HG03159 (cell line): ENCODE measurements at regions not wholly inside any gene's neighbourhood (a gene's known extent, or its start where the extent isn't known, plus 50 kb on each side); places are given as distances from the start of the nearest gene placed in this dataset.

ENCODE experiments used
- ATAC-seq: cut with Tn5 transposase; IDR thresholded peaks from one replicate; pipeline ENCODE4 v1.9.1; 2021; ENCODE audit warnings: mild to moderate bottlenecking, moderate library complexity; ENCODE audit not compliant: unreplicated experiment

GRCh38 chr1:221897321-221897721 lies 155.4 kb upstream of the DUSP10 start:
- ATAC-seq = no peak

GRCh38 chr1:221892301-221892830 lies 150.5 kb upstream of the DUSP10 start:
- no peak for ATAC-seq

GRCh38 chr1:221891708-221892107 lies 149.8 kb upstream of the DUSP10 start:
- ATAC-seq = no peak

DNA sequence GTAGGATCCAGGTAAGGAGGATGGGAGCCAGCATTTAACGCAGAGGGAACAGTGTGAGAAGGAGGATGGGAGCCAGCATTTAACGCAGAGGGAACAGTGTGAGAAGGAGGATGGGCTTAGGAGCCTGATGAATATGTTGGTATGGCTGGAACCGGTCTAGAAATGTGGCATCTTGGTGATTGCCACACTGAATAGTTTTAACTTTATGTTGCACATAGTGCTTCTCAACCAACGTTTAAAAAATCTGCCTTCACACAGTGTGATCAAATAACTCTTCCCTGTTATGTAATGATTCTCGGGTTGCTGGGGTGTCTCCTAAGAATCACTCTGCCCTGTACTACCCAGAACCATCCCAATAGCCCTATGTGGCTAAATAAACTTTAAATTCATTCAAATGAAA lies 146.9 kb upstream of the DUSP10 start:
- no peak for ATAC-seq

- no peak for ATAC-seq
Observed at GRCh38 chr1:221888218-221888617, 146.3 kb upstream of the DUSP10 start.

DNA sequence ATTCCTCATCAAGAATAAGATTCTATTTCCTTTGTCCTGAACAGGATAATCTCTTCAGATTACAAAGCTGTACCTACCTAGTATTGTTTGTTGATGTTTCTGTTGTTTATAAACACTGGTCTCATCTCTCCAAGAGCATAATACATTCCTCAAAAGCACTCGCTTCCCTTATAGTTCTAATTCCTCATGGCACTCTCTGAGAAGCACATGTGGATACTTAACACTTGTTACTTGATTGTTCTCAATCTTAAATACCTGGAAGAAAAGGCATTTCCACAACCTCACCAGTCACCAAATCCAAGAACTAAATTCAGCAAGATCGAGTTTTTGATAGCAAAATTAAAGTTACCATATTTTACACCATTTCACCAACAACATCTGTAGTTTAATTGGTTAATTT lies 145.9 kb upstream of the DUSP10 start:
- no peak for ATAC-seq

- no peak for ATAC-seq
Observed at GRCh38 chr1:221887415-221887746, 145.5 kb upstream of the DUSP10 start.

GRCh38 chr1:221886743-221887414 lies 145.0 kb upstream of the DUSP10 start:
- ATAC-seq = no peak

DNA sequence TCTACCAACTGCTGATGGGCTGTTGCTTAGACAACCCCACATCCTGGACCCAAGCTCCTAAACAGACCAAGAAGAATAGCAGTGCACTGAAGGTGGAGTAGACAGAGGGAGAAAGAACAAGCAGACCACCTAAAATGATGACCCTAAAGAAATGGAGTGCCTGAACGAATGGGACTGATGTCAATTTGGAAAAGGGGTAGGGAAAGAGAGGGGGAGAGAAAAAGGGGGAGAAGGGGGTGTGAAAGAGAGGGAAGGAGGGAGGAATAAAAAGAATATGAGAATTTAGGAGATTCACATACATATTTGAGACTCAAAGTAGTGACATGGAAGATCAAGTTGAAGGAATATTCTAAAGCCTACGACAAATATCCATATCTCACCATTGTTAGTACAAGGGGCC lies 144.4 kb upstream of the DUSP10 start:
- no peak for ATAC-seq

GRCh38 chr1:221884821-221885220 lies 142.9 kb upstream of the DUSP10 start:
- ATAC-seq = no peak

DNA sequence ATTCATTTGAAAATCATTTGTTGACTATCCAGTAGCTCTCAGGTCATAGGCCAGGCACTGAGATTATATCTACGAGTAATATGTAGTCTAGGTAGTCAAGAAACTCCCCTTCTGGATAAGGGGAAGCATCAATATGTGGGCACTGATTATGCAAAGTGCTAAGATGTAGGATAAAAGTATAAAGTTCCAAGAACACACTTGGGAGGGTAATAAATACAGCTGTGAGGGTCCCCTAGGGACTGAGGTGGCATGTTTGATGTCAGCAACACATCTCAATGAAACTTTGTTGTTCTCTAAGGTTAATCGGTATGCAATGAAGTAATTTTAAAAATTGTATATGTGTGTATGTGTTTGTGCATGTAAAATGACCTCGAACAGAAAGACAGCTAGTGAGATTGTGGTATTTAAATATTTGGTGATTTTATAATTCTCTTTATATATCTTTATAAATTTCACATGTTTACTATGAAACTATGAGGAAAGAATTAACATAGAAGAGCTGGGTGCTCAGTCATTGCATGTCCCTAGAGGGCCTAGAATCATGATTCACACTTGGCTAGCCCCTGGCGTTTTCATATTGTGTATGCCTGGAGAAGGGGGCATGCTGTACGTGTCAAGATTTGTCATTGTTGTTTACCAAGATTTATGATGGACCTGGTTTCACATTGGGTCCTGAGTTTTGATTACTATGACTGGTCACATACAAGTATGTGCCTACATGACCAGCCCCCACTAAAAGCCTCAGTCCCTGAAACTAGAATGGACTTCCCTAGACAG lies 140.1 kb upstream of the DUSP10 start:
- no peak for ATAC-seq

GRCh38 chr1:221880182-221880581 lies 138.3 kb upstream of the DUSP10 start:
- no peak for ATAC-seq

DNA sequence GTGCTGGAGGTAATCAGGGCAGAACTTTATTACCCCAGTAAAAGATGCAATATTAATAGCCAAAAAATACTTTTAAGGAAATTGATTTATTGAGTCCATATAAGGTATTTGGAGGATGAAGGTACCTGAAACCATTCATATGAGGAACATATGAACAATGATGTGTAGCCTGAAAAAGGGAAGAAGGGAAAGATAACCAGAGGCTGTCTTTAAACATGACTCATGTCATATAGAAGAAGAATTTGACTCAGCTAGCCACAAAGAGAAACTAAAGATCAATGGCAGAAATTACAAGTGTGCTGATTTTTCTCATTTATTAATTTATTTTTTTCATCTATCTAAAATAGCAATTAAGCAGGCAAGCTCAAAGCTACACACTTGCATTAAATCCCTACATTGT lies 136.2 kb upstream of the DUSP10 start:
- peak; percentile 82 for ATAC-seq

DNA sequence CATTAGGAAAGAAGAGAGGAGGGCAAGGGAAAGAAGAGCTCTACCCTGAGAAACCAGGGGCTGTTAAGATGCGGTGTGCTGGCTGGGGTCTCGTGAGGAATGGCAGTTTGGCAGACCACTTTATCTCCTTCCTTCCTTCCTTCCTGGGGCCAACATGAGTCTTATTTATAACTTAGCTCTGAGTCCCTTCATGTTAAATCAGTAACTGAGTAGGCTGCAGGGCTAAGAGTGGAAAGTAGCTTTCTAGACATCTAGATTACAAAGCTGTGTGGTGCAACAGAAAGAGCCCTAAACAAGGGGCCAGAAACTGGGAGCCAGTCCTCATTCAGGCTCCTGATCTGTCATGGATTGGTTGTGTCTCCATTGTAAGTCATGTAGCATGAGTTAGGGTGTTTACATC lies 135.4 kb upstream of the DUSP10 start:
- ATAC-seq = no peak

DNA sequence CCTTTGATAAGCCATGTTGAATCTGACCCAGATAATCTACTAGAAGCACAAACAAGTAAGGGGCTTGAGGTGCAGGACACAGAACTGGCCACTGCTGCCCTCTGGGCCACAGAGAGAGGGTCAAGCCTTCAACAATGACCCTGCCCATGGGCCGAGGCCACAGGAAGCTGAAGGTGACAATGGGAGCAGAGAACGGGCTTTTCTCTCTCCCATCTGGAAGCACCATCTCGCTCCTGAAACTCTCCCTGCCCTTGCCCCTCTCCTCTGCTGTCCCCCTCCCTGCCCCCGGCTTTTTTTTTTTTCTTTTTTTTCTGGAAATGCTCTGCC lies 133.1 kb upstream of the DUSP10 start:
- ATAC-seq = no peak

DNA sequence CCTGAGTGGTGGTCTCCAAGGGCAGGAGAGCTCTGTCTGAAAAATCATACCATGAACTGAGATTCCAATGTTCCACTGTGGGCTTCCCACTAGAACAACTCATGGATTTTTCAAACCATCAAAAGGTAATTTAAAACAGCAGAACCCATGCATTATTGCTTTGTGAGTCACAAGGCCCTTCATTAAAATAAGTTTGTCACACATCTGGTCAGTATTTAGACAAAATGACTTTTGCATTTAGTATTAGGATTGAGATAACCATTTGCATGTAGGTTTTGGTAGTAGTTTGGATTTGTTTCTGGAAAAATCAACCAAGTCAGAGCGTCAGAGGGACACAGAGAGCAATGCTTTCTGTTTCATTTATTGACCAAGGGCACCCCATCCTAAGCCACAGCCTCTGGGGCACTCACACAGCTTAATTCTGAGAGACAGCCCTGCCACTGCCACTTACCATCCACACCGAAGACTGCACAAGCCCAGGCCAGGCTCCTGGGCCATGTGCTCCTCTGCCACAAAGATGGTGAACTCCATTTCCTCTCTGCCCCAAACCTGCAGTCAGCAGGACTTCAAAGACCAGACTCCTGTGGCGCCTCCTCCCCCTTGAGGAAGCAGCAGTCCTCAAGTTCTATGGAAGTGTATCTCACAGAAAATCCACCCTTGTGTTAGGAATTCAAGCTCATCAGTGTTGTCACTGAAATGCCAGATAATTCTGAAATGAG lies 132.6 kb upstream of the DUSP10 start:
- no peak for ATAC-seq

DNA sequence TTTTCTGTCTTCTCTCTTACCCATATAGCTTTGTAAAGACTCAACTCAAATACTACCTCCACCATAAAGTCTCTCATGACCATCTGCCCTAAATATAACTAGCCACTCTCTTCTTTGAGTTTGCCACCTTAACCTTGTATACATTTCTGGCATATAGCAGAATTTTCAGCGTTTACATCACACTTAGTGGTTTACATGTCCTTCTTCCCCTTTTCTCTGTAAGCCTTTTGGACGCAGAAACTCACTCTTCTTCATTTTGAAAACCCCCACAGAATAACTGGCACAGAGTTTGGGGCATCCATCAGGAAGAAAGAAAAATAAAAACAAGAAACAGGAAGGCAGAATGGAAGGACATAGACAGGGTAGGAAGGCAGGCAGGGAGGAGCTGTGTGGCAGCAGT lies 131.8 kb upstream of the DUSP10 start:
- no peak for ATAC-seq

GRCh38 chr1:221871056-221871455 lies 129.2 kb upstream of the DUSP10 start:
- no peak for ATAC-seq

DNA sequence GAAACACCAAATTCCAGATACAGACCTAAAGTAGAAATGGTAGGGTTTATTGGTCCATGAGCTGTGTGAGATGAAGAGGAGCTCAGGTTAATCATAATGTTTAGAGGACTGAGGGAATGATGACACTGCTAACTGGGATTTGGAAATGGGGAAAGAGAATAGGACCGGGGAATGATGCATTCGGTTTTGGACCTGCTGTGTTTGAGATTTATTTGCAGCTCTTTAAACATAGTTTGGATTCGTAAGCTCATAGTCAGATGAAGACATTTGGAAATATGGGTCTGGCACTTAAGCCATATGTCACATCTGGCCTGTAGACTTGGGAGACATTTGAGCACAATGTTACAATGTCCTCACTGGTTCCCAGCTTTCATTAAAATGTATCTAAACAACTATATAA lies 127.9 kb upstream of the DUSP10 start:
- ATAC-seq = no peak

DNA sequence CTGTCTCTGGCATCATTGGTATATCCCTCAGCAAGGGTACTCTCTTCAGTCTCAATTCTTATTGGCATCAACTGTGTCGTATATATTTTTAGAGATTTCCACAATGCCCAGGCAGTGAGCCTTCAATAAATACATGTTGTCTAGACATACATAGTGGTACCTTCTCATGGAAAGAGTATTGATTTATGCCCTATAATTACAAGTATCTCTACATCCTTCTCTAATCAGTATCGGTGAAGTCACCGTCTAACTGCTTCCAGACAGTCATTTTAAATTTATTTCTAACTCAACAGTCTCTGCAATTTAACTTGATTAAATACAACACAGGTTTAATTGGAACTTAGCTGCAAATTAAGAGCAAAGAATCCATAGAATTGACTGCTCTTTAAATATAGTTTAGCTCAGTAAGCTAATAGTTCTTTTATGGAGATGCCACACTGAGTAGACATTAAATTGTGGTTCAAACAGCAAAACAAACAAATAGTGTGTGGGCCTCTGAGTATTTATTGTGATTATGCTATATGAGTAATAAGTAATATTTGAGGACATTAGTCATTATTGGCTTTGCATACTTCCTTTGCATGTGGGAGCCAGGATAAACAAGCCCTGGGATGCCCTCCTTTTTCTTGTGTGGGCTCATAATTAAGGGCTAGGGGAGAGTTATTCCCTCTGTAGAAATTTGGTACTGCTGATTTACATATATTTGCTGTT lies 126.9 kb upstream of the DUSP10 start:
- ATAC-seq = no peak

GRCh38 chr1:221867003-221867402 lies 125.1 kb upstream of the DUSP10 start:
- no peak for ATAC-seq
